Activated naive CD4-positive, alpha-beta T cell treated with anti-CD3 and anti-CD28 coated beads, Interleukin-2, amount 50 U/mL, for 24 hours (primary cell): ENCODE measurements at regions not wholly inside any gene's neighbourhood (a gene's known extent, or its start where the extent isn't known, plus 50 kb on each side); places are given as distances from the start of the nearest gene placed in this dataset.
"Not testable (repeated sequence)": the region's sequence is repeated elsewhere in the genome, so short reads cannot be mapped to it uniquely, and the experiment has no call there.

Source experiments
- H3K27ac Mint-ChIP-seq: one replicate; pipeline ENCODE4 v1.8.0; 2021; ENCODE audit warnings: mild to moderate bottlenecking, mixed read lengths
- H3K27me3 Mint-ChIP-seq: one replicate; pipeline ENCODE4 v1.8.0; 2021; ENCODE audit warnings: mixed read lengths
- H3K36me3 Mint-ChIP-seq: one replicate; pipeline ENCODE4 v1.8.0; 2021; ENCODE audit warnings: mixed read lengths
- H3K4me1 Mint-ChIP-seq: one replicate; pipeline ENCODE4 v1.8.0; 2021; ENCODE audit warnings: mixed read lengths
- H3K4me3 Mint-ChIP-seq: one replicate; pipeline ENCODE4 v1.8.0; 2021; ENCODE audit warnings: mild to moderate bottlenecking, mixed read lengths
- H3K9me3 Mint-ChIP-seq: one replicate; pipeline ENCODE4 v1.8.0; 2021; ENCODE audit warnings: mixed read lengths

- H3K27me3 Mint-ChIP-seq, result peaks cover 1% of the 10 kb centered on the region
Observed at GRCh38 chr5:111929261-111929660, 172.3 kb upstream of the NREP start.

GRCh38 chr5:111928511-111928910, 171.5 kb upstream of the NREP start:
- Mint-ChIP-seq H3K27ac (no peak overlapping the region), H3K9me3 (no peaks in the 10 kb centered on the region), H3K27me3 (peaks cover 1% of the 10 kb centered on the region), H3K36me3 (no peaks in the 10 kb centered on the region), H3K4me3 (no peak overlapping the region), H3K4me1 (no peaks in the 10 kb centered on the region)

More at GRCh38 chr5:111929261-111929660, 172.3 kb upstream of the NREP start:
- H3K9me3 Mint-ChIP-seq, result no peaks in the 10 kb centered on the region
- no peaks in the 10 kb centered on the region for H3K4me1 Mint-ChIP-seq
- no peak overlapping the region for H3K4me3 Mint-ChIP-seq
- H3K27ac Mint-ChIP-seq, result no peak overlapping the region
- H3K36me3 Mint-ChIP-seq, result no peaks in the 10 kb centered on the region

DNA sequence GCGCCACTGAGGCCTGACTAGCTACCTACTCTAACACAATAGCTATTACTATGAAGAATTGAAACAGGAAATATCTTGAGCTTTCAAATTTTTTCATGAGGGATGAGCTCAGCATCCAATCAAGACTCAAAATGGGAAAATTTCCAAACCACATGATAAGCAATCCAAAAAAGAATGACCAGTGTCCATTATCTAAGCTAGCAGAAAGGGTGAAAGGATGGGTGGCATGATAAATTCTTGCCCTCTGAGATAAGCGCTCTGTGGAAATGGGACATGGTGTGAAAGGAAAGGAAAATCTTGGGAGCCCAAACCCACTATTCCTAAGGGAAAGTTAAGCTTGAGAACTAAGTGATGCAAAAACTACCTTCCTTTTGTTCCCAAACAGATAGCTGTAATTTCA, 170.2 kb upstream of the NREP start:
- Mint-ChIP-seq H3K9me3 (no peaks in the 10 kb centered on the region), H3K4me1 (no peaks in the 10 kb centered on the region), H3K27me3 (peaks cover 1% of the 10 kb centered on the region), H3K27ac (no peak overlapping the region), H3K4me3 (no peak overlapping the region), H3K36me3 (no peaks in the 10 kb centered on the region)

GRCh38 chr5:111926026-111926425, 169.0 kb upstream of the NREP start:
- H3K9me3 Mint-ChIP-seq, result no peaks in the 10 kb centered on the region
- no peak overlapping the region for H3K4me3 Mint-ChIP-seq
- no peak overlapping the region for H3K27ac Mint-ChIP-seq
- peaks cover 1% of the 10 kb centered on the region for H3K27me3 Mint-ChIP-seq
- H3K4me1 Mint-ChIP-seq, result no peaks in the 10 kb centered on the region
- no peaks in the 10 kb centered on the region for H3K36me3 Mint-ChIP-seq

DNA sequence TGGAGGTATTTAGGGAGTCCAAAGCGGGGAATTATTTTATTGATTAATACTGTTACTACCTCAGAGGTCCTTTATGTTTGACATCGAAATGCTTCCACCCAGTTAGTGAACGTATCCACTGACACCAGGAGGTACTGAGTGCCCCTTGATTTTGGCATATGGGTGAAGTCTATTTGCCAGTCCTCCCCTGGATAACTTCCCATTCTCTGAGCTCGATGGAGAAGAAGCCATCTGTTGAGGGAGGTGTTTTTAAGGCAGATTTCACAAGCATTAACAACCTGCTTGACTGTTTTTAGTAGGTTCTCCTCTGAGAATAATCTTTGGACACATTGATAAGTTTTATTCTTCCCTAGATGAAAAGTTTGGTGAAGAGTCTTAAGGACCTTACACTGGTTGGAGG, 165.3 kb upstream of the NREP start:
- Mint-ChIP-seq H3K36me3 (no peaks in the 10 kb centered on the region), H3K27ac (no peak overlapping the region), H3K4me1 (no peaks in the 10 kb centered on the region), H3K4me3 (no peak overlapping the region), H3K27me3 (peaks cover 1% of the 10 kb centered on the region), H3K9me3 (no peaks in the 10 kb centered on the region)

DNA sequence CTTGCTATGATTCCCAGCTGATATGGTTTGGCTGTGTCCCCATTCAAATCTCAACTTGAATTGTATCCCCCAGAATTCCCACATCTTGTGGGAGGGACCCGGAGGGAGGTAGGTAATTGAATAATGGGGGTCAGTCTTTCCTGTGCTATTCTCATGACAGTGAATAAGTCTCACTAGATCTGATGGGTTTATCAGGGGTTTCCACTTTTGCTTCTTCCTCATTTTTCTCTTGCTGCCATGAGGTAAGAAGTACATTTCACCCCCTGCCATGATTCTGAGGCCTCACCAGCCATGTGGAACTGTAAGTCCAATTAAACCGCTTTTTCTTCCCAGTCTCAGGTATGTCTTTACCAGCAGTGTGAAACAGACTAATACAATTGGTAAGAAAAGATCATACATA, 164.7 kb upstream of the NREP start:
- not testable (repeated sequence) for H3K9me3 Mint-ChIP-seq, H3K4me1 Mint-ChIP-seq, H3K27me3 Mint-ChIP-seq, H3K4me3 Mint-ChIP-seq, H3K27ac Mint-ChIP-seq, H3K36me3 Mint-ChIP-seq

GRCh38 chr5:111914966-111915636, 158.1 kb upstream of the NREP start:
- H3K27me3 Mint-ChIP-seq, result peaks cover 5% of the 10 kb centered on the region
- H3K27ac Mint-ChIP-seq, result no peak overlapping the region
- H3K36me3 Mint-ChIP-seq, result no peaks in the 10 kb centered on the region
- H3K9me3 Mint-ChIP-seq, result no peaks in the 10 kb centered on the region
- no peaks in the 10 kb centered on the region for H3K4me1 Mint-ChIP-seq
- no peak overlapping the region for H3K4me3 Mint-ChIP-seq

- Mint-ChIP-seq H3K36me3 (peaks cover 3% of the 10 kb centered on the region), H3K9me3 (peaks cover 23% of the 10 kb centered on the region), H3K27me3 (no peaks in the 10 kb centered on the region), H3K4me3 (no peak overlapping the region), H3K4me1 (no peaks in the 10 kb centered on the region), H3K27ac (no peak overlapping the region)
Observed at GRCh38 chr5:111902436-111902835, 145.4 kb upstream of the NREP start.

DNA sequence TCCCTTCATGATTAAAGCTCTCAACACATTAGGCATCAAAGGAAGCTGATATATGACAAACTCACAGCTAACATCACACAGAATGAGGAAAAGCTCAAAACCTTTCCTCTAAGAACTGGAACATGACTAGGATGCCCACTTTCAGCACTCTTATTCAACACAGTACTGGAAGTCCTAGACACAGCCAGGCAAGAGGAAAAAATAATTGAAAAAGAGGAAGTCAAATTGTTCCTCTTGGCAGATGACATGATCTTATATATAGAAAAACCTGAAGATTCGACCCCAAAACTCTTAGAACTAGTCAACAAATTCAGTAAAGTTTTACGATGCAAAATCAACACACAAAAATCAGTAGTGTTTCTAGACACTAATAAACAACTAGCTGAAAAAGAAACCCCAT, 144.3 kb upstream of the NREP start:
- peaks cover 3% of the 10 kb centered on the region for H3K36me3 Mint-ChIP-seq
- peaks cover 1% of the 10 kb centered on the region for H3K27me3 Mint-ChIP-seq
- H3K9me3 Mint-ChIP-seq, result peaks cover 23% of the 10 kb centered on the region
- H3K27ac Mint-ChIP-seq, result no peak overlapping the region
- no peaks in the 10 kb centered on the region for H3K4me1 Mint-ChIP-seq
- H3K4me3 Mint-ChIP-seq, result no peak overlapping the region

DNA sequence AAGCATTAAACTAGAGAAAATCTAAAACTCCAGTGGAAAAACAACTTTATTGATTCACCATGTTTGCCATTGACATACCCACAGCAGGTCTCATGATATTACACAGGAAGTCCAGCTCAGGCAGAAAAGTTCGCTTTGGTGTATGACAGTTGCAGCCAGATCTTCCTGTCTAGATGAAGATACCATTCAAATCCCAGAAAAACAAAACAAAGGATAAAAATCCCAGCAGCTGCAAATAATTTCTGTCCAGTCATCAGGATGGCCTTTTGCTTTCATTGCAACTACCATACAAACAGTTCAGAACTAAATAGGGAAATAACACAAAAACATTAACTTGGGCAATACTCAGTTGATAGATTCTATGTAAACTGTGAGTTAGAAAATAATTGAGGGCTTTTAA, 136.0 kb upstream of the NREP start:
- Mint-ChIP-seq H3K27ac (no peak overlapping the region), H3K4me1 (no peaks in the 10 kb centered on the region), H3K36me3 (peaks cover under 1% of the 10 kb centered on the region), H3K27me3 (peaks cover 4% of the 10 kb centered on the region), H3K9me3 (peaks cover 18% of the 10 kb centered on the region), H3K4me3 (no peak overlapping the region)

GRCh38 chr5:111887706-111888105, 130.7 kb upstream of the NREP start:
- H3K9me3 Mint-ChIP-seq, result peaks cover 11% of the 10 kb centered on the region
- no peaks in the 10 kb centered on the region for H3K36me3 Mint-ChIP-seq
- no peaks in the 10 kb centered on the region for H3K27me3 Mint-ChIP-seq
- H3K4me3 Mint-ChIP-seq, result no peak overlapping the region
- H3K4me1 Mint-ChIP-seq, result no peaks in the 10 kb centered on the region
- H3K27ac Mint-ChIP-seq, result no peak overlapping the region

DNA sequence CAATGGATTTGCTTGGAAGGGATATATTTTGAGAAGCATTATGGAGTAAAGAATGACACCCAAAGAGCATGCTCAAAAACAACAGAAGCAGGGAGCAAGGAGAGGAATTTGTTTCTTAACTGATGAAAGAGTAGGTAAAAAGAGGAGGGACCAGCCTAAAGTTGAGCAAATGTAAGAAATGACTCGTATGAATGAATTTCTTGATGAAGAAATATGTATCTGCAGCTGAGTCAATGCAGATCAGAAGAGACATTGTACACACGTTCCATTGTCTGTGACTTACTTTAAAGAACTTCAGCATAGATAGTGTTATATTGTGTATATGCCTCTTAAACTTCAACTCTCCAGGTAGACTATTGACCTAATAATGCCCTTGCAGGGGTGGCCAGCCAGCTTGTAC, 112.7 kb upstream of the NREP start:
- no peak overlapping the region for H3K27ac Mint-ChIP-seq
- H3K4me1 Mint-ChIP-seq, result no peaks in the 10 kb centered on the region
- H3K4me3 Mint-ChIP-seq, result no peak overlapping the region
- H3K36me3 Mint-ChIP-seq, result no peaks in the 10 kb centered on the region
- no peaks in the 10 kb centered on the region for H3K9me3 Mint-ChIP-seq
- H3K27me3 Mint-ChIP-seq, result no peaks in the 10 kb centered on the region

DNA sequence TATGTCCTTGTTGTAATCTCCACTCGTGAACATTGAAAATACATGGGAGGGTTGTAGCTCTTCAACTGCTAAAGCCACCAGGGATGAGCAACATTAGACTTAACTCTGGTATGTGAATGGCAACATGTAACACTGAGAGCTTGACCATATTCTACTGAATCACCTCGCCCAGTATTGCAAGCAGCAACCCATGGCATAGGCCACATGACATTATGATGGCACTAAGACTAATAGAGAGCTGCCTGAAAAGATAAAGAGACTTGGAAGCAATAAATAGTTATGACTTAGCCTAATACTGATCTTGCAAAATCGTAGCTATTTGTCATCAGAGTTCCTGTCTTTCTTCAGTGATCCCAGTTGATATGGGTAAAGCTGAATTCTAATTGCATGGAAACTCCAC, 108.4 kb upstream of the NREP start:
- Mint-ChIP-seq H3K4me1 (no peaks in the 10 kb centered on the region), H3K9me3 (peaks cover 6% of the 10 kb centered on the region), H3K4me3 (no peak overlapping the region), H3K27ac (no peak overlapping the region), H3K27me3 (no peaks in the 10 kb centered on the region), H3K36me3 (no peaks in the 10 kb centered on the region)

DNA sequence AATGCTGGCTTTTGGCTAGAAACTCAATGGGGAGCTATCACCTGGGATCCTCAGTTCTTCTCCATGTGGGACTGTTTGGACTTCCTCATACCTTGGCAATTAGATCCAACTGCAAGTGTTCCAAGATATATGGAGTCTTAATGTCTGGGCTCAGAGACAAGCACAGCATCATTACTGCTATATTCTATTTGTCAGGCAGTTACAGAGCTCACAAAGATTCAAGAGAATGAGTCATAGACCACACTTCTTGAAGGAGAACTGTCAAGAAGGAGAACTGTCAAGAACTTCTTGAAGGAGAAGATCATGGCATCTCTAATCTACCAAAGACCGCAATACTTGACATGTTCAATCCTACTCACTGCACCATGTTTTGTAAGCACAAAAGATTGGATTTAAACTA, 106.8 kb upstream of the NREP start:
- H3K36me3 Mint-ChIP-seq, result no peaks in the 10 kb centered on the region
- no peaks in the 10 kb centered on the region for H3K4me1 Mint-ChIP-seq
- H3K9me3 Mint-ChIP-seq, result peaks cover 6% of the 10 kb centered on the region
- no peak overlapping the region for H3K27ac Mint-ChIP-seq
- H3K27me3 Mint-ChIP-seq, result no peaks in the 10 kb centered on the region
- H3K4me3 Mint-ChIP-seq, result no peak overlapping the region

DNA sequence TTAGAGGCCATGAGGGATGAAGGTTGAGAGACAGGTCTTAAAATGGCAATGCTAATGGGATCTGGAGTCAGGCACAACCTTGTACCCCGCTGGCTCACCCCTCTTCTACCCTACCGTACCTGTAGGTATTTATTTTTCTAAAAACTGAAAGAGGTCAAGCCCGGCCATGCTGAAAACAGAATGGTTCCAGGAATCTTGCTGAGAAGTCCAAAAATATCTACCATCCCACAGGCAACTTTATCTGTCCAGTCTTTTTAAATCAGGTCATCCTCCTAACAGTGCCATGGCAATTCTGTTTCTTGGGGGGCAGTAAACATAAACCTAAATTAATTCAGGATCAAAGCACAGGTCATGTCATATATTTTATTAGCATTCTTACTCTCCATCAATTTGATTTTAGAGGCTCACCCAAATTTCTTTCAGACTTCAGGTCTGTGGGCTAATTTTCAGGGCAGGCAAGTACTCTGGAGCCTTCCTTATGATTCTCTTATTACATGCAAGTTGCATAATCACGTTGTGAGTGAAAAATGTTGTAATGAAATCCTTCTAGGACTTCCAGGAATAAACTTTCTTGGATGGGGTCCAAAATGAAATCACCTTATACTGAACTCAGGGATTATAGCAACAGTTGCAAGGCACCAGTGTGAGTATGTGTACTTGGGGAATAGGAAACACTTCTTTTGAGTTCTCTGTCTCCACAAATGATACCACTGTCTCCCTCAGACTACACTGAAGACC, 102.7 kb upstream of the NREP start:
- Mint-ChIP-seq H3K4me3 (no peak overlapping the region), H3K9me3 (peaks cover 6% of the 10 kb centered on the region), H3K4me1 (no peaks in the 10 kb centered on the region), H3K27me3 (no peaks in the 10 kb centered on the region), H3K27ac (no peak overlapping the region), H3K36me3 (no peaks in the 10 kb centered on the region)

GRCh38 chr5:111859031-111859430, 102.0 kb upstream of the NREP start:
- Mint-ChIP-seq H3K27ac (no peak overlapping the region), H3K27me3 (no peaks in the 10 kb centered on the region), H3K4me3 (no peak overlapping the region), H3K4me1 (no peaks in the 10 kb centered on the region), H3K9me3 (peaks cover 6% of the 10 kb centered on the region), H3K36me3 (no peaks in the 10 kb centered on the region)

DNA sequence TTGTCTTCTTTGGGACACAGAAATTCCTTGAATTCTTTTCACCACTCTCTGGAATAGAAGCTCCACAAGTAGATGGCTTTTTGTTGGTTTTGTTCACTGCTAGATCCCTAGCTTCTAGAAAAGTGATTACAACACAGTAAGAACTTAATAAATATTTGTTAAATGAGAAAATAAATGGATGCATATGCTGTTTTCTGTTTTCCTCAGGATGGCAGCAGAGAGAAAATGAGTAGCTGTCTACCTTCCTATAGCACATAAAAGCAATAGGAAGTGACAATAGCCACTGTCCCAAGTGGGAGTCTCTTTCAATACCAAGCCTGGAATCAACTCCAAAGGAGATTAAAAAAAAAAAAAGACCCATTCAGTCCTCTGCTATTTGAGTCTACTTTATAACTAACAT, 100.6 kb upstream of the NREP start:
- Mint-ChIP-seq H3K36me3 (no peaks in the 10 kb centered on the region), H3K27me3 (no peaks in the 10 kb centered on the region), H3K4me1 (no peaks in the 10 kb centered on the region), H3K4me3 (no peak overlapping the region), H3K27ac (no peak overlapping the region), H3K9me3 (no peaks in the 10 kb centered on the region)
